ENCODE measurements at regions not wholly inside any gene's neighbourhood (a gene's known extent, or its start where the extent isn't known, plus 50 kb on each side); places are given as distances from the start of the nearest gene placed in this dataset.

GRCh38 chr4:3387943-3388361, 53.8 kb upstream of the HGFAC start:
- H3K27ac ChIP-seq (ENCODE audit: low read depth, low read length), result no peak overlapping the region
- TF ChIP-seq, protein P1, sequence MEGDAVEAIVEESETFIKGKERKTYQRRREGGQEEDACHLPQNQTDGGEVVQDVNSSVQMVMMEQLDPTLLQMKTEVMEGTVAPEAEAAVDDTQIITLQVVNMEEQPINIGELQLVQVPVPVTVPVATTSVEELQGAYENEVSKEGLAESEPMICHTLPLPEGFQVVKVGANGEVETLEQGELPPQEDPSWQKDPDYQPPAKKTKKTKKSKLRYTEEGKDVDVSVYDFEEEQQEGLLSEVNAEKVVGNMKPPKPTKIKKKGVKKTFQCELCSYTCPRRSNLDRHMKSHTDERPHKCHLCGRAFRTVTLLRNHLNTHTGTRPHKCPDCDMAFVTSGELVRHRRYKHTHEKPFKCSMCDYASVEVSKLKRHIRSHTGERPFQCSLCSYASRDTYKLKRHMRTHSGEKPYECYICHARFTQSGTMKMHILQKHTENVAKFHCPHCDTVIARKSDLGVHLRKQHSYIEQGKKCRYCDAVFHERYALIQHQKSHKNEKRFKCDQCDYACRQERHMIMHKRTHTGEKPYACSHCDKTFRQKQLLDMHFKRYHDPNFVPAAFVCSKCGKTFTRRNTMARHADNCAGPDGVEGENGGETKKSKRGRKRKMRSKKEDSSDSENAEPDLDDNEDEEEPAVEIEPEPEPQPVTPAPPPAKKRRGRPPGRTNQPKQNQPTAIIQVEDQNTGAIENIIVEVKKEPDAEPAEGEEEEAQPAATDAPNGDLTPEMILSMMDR (IDR thresholded peaks at IDR 0.05; ENCODE audit: low read depth, low read length), result no peak
- H3K4me3 ChIP-seq (ENCODE audit: low read depth, low read length), result peak overlapping the region; percentile 27; the same call in 1 of the 2 replicates
- H3K27me3 ChIP-seq (ENCODE audit: control insufficient read depth, insufficient read depth, low read length), result no peaks in the 10 kb centered on the region
- POLR2A ChIA-PET, result no interaction called here
- peaks cover 3% of the 10 kb centered on the region; the same call in 1 of the 2 replicates for H3K9me3 ChIP-seq (ENCODE audit: control insufficient read depth, insufficient read depth, low read length)
- CTCF ChIA-PET, result interaction anchor here (2.7 kb wide), 1 partner anchor 93 kb away, joined by 9 read pairs; no protein-coding TSS in a partner anchor
- no peak for DNase-seq (ENCODE audit: low read depth, low spot score)

DNA sequence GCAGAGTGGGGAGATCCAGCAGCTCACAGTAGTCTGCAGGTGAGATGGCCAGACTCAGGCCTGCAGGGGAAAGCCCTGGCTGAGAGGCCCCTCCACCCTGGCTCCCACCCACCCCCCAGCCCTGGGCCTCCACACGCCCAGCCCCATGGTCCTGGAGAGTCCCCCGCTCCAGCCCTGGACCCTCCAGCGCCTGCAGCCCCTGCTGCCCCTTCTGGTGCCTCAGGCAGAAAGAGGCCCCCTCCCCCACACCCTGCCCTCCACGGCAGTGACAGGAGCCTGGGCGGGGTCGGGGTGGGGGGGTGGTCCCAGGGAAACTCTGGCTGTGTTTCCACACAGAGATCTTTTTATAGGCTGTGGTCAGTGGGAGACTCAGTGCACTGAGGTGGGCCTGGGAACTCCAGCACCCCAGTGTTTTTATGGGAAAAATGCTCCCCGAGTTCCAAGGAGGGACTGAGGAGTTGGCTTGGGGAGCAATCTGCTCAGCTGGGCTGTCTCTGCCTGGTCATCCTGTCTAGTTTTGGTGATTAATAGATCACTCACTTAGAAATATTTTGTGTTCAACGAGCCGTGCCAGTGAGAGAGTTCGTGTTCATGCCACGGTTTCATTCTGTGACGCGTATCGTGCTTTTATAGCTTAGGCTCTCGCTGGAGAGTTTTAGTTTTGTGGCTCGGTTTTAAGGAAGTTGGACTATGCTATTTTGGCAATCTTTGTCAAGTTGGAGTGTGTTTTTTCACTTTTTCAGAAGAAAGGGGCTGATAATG, 53.1 kb upstream of the HGFAC start:
- TF ChIP-seq, protein P1 (IDR thresholded peaks at IDR 0.05; ENCODE audit: low read depth, low read length), result no peak
- Histone ChIP-seq H3K27me3 (ENCODE audit: control insufficient read depth, insufficient read depth, low read length) (no peaks in the 10 kb centered on the region), H3K4me3 (ENCODE audit: low read depth, low read length) (peak overlapping the region; percentile 48), H3K27ac (ENCODE audit: low read depth, low read length) (peak overlapping the region; percentile 78), H3K9me3 (ENCODE audit: control insufficient read depth, insufficient read depth, low read length) (peaks cover 3% of the 10 kb centered on the region; the same call in 1 of the 2 replicates)
- POLR2A ChIA-PET, result interaction anchor here (1.0 to 1.2 kb wide), 2 partner anchors 13 to 15 kb away, joined by 4 to 6 read pairs; no protein-coding TSS in a partner anchor
- CTCF ChIA-PET, result interaction anchor here (1.3 to 2.7 kb wide), 2 partner anchors 42 to 92 kb away, joined by 3 to 9 read pairs; no protein-coding TSS in a partner anchor
- DNase-seq (ENCODE audit: low read depth, low spot score), result peak; percentile 10

- ChIA-PET POLR2A (interaction anchor here (1.0 to 1.2 kb wide), 2 partner anchors 14 kb away, joined by 4 to 6 read pairs; no protein-coding TSS in a partner anchor), CTCF (interaction anchor here (1.3 to 2.7 kb wide), 2 partner anchors 43 to 91 kb away, joined by 3 to 9 read pairs; no protein-coding TSS in a partner anchor)
- no peaks in the 10 kb centered on the region for H3K27me3 ChIP-seq (ENCODE audit: control insufficient read depth, insufficient read depth, low read length)
- H3K27ac ChIP-seq (ENCODE audit: low read depth, low read length), result peak overlapping the region; percentile 78
- DNase-seq (ENCODE audit: low read depth, low spot score), result no peak
- peaks cover 3% of the 10 kb centered on the region; the same call in 1 of the 2 replicates for H3K9me3 ChIP-seq (ENCODE audit: control insufficient read depth, insufficient read depth, low read length)
- H3K4me3 ChIP-seq (ENCODE audit: low read depth, low read length), result peak overlapping the region; percentile 48
- TF ChIP-seq, protein P1 (IDR thresholded peaks at IDR 0.05; ENCODE audit: low read depth, low read length), result no peak
Observed at GRCh38 chr4:3389233-3390215, 52.2 kb upstream of the HGFAC start.

DNA sequence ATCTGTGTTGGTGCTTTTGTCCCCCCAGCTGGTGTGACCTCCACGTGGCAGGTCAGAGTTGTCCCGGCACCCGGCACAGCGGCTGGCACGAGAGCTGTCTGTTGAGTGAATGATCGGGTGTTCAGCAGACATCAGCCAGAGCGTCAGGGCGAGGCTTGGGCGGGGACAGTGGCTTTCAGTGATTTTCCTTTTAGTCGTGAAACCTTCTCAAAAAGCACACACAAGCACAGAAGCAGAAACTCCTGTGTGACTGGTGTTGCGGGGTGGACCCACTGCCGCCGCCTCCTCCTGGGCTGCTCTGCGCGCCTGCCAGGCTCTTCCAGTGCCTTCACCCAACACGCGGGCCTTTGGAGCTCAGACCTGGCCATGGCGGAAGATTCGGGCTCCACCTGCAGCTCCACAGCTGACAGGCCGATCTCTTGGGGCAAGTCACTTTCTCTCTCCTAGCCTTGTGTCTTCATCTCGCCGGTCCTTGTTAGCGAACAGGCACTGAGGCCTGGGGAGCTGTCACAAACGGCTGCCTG, 51.4 kb upstream of the HGFAC start:
- H3K27me3 ChIP-seq (ENCODE audit: control insufficient read depth, insufficient read depth, low read length), result no peaks in the 10 kb centered on the region
- H3K27ac ChIP-seq (ENCODE audit: low read depth, low read length), result no peak overlapping the region
- H3K9me3 ChIP-seq (ENCODE audit: control insufficient read depth, insufficient read depth, low read length), result peaks cover 2% of the 10 kb centered on the region; the same call in 1 of the 2 replicates
- H3K4me3 ChIP-seq (ENCODE audit: low read depth, low read length), result no peak overlapping the region
- POLR2A ChIA-PET, result no interaction called here
- CTCF ChIA-PET, result interaction anchor here (2.7 kb wide), 1 partner anchor 90 kb away, joined by 9 read pairs; no protein-coding TSS in a partner anchor
- TF ChIP-seq, protein P1 (IDR thresholded peaks at IDR 0.05; ENCODE audit: low read depth, low read length), result no peak
- DNase-seq (ENCODE audit: low read depth, low spot score), result no peak
